Bronchial epithelial cell (primary cell): ENCODE measurements at regions not wholly inside any gene's neighbourhood (a gene's known extent, or its start where the extent isn't known, plus 50 kb on each side); places are given as distances from the start of the nearest gene placed in this dataset.
"Not testable (repeated sequence)": the region's sequence is repeated elsewhere in the genome, so short reads cannot be mapped to it uniquely, and the experiment has no call there.

Experiments
- DNase-seq: peaks from one replicate; pipeline ENCODE4 v3.0.0-alpha.2; 2010; ENCODE audit warnings: low read depth
- FAIRE-seq: peaks from 2 replicates; lab custom pipeline; 2011; peaks lifted over from hg19 to GRCh38; lab: Jason Lieb, UNC
- H3K27me3 ChIP-seq: 2 replicates; pipeline ENCODE4 v1.5.1; 2011; ENCODE audit warnings: low read length; ENCODE audit not compliant: control insufficient read depth, insufficient read depth
- H3K36me3 ChIP-seq: 2 replicates; pipeline ENCODE4 v1.5.1; 2011; ENCODE audit warnings: low read length; ENCODE audit not compliant: control insufficient read depth, insufficient read depth
- H3K4me3 ChIP-seq: 2 replicates; pipeline ENCODE4 v1.5.1; 2011; ENCODE audit warnings: mild to moderate bottlenecking, low read depth, low read length, control low read depth
- CTCF ChIP-seq: IDR thresholded peaks from 2 replicates; pipeline ENCODE4 v1.5.1; 2011; ENCODE audit warnings: mild to moderate bottlenecking, moderate library complexity, low read length, control low read depth, inconsistent platforms; ENCODE audit not compliant: insufficient read depth, severe bottlenecking

DNA sequence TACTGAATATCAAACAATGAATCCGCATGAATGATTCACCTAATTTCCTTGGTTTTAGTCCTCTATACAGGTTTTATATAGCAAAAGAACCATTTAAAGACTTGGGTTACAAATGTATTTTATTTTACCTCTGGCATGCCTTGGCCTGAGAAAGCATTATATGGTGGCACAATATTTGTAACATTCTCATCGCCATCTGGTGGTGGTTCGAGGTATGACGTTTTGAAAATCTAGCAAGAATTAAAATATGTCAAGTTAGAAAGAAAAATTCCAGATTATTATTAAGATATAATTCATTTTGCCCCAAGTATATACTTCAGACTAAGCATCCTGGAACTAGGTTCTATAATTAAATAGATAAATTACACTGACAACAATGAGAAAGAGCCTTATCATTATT, 445.9 kb downstream of the ZNF33B start:
- not testable (repeated sequence) for H3K36me3 ChIP-seq, FAIRE-seq, H3K27me3 ChIP-seq, H3K4me3 ChIP-seq
- TF ChIP-seq CTCF = peak; percentile 23
- peak; percentile 17 for DNase-seq

GRCh38 chr10:42187501-42188195, 450.7 kb downstream of the ZNF33B start:
- H3K36me3 ChIP-seq, FAIRE-seq, H3K27me3 ChIP-seq, H3K4me3 ChIP-seq, DNase-seq: not testable (repeated sequence)

- H3K36me3 ChIP-seq, FAIRE-seq, H3K4me3 ChIP-seq, H3K27me3 ChIP-seq: not testable (repeated sequence)
- DNase-seq = peak; percentile 43
- peak; percentile 31 for TF ChIP-seq CTCF
Observed at GRCh38 chr10:42177793-42178689, 460.3 kb downstream of the ZNF33B start.

DNA sequence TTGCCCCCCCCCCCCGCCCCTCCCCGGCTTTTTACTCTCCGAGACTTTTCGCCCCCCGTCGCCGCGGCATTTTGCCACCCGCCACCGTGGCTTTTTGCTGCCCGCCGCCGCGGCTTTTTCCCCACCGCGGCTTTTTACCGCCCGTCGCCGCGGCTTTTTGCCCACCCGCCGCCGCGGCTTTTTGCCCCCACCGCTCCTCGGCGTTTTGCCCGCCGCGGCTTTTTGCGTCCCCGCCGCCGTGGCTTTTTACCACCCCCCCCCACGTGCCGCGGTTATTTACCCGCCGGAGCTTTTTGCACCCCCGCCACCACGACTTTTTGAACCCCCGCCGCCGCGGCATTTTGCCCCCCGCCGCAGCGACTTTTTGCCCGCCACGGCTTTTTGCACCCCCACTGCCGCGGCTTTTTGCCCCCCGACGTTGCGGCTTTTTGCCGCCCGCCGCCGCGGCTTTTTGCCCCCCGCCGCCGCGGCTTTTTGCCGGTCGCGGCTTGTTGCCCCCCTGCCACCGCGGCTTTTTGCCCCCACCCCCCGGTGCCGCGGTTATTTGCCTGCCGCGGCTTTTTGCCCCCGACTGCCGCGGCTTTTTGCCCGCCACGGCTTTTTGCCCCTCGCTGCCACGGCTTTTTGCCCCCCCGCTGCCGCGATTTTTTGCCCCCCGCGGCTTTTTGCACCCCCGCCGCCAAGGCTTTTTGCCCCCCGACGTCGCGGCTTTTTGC, 461.1 kb downstream of the ZNF33B start:
- H3K36me3 ChIP-seq = no peaks in the 10 kb centered on the region
- no peak overlapping the region for H3K4me3 ChIP-seq
- DNase-seq (no peak), FAIRE-seq (no peak)
- TF ChIP-seq CTCF = no peak
- no peaks in the 10 kb centered on the region for H3K27me3 ChIP-seq

DNA sequence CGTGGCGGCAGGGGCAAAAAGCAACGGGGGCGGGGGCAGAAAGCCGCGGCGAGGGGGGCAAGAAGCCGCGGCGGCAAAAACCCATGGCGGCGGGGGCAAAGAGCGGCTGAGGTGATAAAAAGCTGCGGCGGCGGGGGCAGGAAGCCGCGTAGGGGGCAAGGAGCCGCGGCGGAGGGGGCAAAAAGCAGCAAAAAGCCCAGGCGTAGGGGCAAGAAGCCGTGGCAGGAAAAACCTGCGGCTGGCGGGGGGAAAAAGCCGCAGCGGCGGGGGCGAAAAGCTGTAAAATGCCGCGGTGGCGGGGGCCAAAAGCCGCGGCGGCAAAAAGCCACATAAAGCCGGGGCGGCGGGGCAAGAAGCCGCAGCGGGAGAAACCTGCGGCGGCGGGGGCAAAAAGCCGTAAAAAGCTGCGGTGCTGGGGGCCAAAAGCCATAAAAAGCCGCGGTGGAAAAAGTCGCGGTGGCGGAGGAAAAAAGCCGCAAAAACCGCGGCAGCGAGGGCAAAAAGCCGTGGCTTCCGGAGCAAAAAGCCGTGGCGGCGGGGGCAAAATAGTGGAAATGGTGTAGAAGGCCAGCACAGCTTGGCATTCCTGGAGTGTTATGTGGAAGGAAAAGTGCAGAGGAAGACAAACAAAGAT, 487.8 kb downstream of the ZNF33B start:
- Histone ChIP-seq H3K27me3 (no peaks in the 10 kb centered on the region), H3K4me3 (no peak overlapping the region), H3K36me3 (no peaks in the 10 kb centered on the region)
- DNase-seq (no peak), FAIRE-seq (no peak)
- TF ChIP-seq CTCF = no peak
